ENCODE measurements at regions not wholly inside any gene's neighbourhood (a gene's known extent, or its start where the extent isn't known, plus 50 kb on each side); places are given as distances from the start of the nearest gene placed in this dataset.

- TF ChIP-seq, protein P1, sequence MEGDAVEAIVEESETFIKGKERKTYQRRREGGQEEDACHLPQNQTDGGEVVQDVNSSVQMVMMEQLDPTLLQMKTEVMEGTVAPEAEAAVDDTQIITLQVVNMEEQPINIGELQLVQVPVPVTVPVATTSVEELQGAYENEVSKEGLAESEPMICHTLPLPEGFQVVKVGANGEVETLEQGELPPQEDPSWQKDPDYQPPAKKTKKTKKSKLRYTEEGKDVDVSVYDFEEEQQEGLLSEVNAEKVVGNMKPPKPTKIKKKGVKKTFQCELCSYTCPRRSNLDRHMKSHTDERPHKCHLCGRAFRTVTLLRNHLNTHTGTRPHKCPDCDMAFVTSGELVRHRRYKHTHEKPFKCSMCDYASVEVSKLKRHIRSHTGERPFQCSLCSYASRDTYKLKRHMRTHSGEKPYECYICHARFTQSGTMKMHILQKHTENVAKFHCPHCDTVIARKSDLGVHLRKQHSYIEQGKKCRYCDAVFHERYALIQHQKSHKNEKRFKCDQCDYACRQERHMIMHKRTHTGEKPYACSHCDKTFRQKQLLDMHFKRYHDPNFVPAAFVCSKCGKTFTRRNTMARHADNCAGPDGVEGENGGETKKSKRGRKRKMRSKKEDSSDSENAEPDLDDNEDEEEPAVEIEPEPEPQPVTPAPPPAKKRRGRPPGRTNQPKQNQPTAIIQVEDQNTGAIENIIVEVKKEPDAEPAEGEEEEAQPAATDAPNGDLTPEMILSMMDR (IDR thresholded peaks at IDR 0.05; ENCODE audit: borderline replicate concordance, extremely low read depth, low read length, poor library complexity, severe bottlenecking) = peak; percentile 53
- no peak for TF ChIP-seq EZH2 (IDR thresholded peaks at IDR 0.05; ENCODE audit: borderline replicate concordance, low read depth, low read length, severe bottlenecking)
Measured at GRCh38 chr3:21894459-21895340, 143.7 kb upstream of the ZNF385D start.

Measured in DND-41 (cell line).